ENCODE measurements at regions not wholly inside any gene's neighbourhood (a gene's known extent, or its start where the extent isn't known, plus 50 kb on each side); places are given as distances from the start of the nearest gene placed in this dataset.

GRCh38 chrY:21295206-21295605 lies 215.9 kb upstream of the RBMY1B start:
- TF ChIP-seq CTCF (IDR thresholded peaks at IDR 0.05 in 8 of 11, conservative IDR thresholded peaks at IDR 0.05 in 3 of 11) (no peak), POLR2AphosphoS5 (IDR thresholded peaks at IDR 0.05) (no peak)
